HL-60 (cell line): ENCODE measurements at regions not wholly inside any gene's neighbourhood (a gene's known extent, or its start where the extent isn't known, plus 50 kb on each side); places are given as distances from the start of the nearest gene placed in this dataset.

Source experiments
- DNase-seq, 2 experiments: peaks; one replicate each; pipeline ENCODE4 v3.0.0-alpha.2; 2010 to 2020; ENCODE audit warnings: low read depth in 1 of 2, low spot score in 1 of 2
- H3K27ac ChIP-seq: fragments of 250-450 bp; sonication (Bioruptor Pico); replicated peaks from 2 replicates; pipeline ENCODE4 v1.5.1; 2020; ENCODE audit warnings: mild to moderate bottlenecking, moderate library complexity
- H3K27me3 ChIP-seq: fragments of 250-450 bp; sonication (Bioruptor Pico); 2 replicates; pipeline ENCODE4 v1.5.1; 2021; ENCODE audit warnings: mild to moderate bottlenecking, moderate library complexity; ENCODE audit not compliant: insufficient read depth, poor library complexity, severe bottlenecking
- H3K4me3 ChIP-seq: replicated peaks from 2 replicates; pipeline ENCODE4 v1.5.1; 2011; ENCODE audit warnings: mild to moderate bottlenecking, control low read depth, low read length; ENCODE audit not compliant: insufficient read depth
- GABPA ChIP-seq: IDR thresholded peaks from 2 replicates; pipeline ENCODE4 v1.6.1; 2012; ENCODE audit warnings: low read depth
- POLR2AphosphoS5 ChIP-seq: IDR thresholded peaks from 2 replicates; pipeline ENCODE4 v1.6.1; 2012; ENCODE audit warnings: low read depth
- SPI1 ChIP-seq: IDR thresholded peaks from 2 replicates; pipeline ENCODE4 v1.6.1; 2012; ENCODE audit warnings: low read depth, mild to moderate bottlenecking, borderline replicate concordance
- TF ChIP-seq, protein P1 (sequence below): IDR thresholded peaks from one replicate; pipeline ENCODE4 v1.5.1; 2011; ENCODE audit warnings: low read length, control low read depth, inconsistent platforms; ENCODE audit not compliant: insufficient read depth
- TF ChIP-seq, protein P2 (sequence below): IDR thresholded peaks from 2 replicates; pipeline ENCODE4 v1.6.1; 2012; ENCODE audit warnings: low read depth; ENCODE audit not compliant: insufficient replicate concordance

DNA sequence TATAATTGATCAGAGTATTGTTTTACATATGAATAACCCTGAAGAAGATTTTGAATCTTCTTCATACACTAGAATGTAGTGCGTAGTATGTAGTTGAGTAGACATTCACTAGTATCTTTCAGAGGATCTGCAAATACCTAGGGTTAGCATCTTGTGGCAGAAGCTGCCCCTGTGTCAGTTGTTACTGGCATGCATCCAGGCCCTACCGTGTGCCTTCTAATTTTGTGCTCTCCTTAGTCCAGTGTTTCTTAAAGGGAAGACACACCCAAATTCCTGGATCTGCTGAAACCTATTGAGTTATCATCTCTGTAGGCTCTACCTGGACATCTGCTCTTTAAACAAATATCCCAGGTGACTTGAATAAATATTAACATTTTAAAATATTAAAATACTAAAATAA is 99.7 kb upstream of the SERTAD2 start:
- H3K4me3 ChIP-seq: no peak overlapping the region
- DNase-seq: no peak
- no peak overlapping the region for H3K27ac ChIP-seq
- H3K27me3 ChIP-seq: no peaks in the 10 kb centered on the region
- no peak for TF ChIP-seq GABPA
- no peak for TF ChIP-seq POLR2AphosphoS5
- TF ChIP-seq, protein P1, sequence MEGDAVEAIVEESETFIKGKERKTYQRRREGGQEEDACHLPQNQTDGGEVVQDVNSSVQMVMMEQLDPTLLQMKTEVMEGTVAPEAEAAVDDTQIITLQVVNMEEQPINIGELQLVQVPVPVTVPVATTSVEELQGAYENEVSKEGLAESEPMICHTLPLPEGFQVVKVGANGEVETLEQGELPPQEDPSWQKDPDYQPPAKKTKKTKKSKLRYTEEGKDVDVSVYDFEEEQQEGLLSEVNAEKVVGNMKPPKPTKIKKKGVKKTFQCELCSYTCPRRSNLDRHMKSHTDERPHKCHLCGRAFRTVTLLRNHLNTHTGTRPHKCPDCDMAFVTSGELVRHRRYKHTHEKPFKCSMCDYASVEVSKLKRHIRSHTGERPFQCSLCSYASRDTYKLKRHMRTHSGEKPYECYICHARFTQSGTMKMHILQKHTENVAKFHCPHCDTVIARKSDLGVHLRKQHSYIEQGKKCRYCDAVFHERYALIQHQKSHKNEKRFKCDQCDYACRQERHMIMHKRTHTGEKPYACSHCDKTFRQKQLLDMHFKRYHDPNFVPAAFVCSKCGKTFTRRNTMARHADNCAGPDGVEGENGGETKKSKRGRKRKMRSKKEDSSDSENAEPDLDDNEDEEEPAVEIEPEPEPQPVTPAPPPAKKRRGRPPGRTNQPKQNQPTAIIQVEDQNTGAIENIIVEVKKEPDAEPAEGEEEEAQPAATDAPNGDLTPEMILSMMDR: no peak
- TF ChIP-seq, protein P2, sequence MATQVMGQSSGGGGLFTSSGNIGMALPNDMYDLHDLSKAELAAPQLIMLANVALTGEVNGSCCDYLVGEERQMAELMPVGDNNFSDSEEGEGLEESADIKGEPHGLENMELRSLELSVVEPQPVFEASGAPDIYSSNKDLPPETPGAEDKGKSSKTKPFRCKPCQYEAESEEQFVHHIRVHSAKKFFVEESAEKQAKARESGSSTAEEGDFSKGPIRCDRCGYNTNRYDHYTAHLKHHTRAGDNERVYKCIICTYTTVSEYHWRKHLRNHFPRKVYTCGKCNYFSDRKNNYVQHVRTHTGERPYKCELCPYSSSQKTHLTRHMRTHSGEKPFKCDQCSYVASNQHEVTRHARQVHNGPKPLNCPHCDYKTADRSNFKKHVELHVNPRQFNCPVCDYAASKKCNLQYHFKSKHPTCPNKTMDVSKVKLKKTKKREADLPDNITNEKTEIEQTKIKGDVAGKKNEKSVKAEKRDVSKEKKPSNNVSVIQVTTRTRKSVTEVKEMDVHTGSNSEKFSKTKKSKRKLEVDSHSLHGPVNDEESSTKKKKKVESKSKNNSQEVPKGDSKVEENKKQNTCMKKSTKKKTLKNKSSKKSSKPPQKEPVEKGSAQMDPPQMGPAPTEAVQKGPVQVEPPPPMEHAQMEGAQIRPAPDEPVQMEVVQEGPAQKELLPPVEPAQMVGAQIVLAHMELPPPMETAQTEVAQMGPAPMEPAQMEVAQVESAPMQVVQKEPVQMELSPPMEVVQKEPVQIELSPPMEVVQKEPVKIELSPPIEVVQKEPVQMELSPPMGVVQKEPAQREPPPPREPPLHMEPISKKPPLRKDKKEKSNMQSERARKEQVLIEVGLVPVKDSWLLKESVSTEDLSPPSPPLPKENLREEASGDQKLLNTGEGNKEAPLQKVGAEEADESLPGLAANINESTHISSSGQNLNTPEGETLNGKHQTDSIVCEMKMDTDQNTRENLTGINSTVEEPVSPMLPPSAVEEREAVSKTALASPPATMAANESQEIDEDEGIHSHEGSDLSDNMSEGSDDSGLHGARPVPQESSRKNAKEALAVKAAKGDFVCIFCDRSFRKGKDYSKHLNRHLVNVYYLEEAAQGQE: no peak
- TF ChIP-seq SPI1: no peak

DNA sequence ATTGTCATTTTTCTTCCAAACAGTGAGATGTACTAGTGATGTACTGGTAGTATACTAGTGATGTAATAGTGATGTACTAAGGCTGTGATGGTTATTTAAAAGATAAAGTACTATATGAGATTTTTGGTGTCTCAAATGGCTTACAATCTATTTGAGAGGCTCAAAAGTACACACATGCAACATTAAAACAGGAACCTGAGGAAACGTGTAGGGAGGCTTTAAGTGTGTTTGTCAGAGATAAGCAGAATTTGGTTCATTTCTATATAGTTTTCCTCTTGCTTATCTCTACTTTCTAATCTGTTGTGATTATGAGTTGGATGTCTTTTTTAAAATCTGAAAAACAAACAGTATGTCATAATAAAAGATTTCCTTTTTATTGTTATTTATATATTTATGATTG is 100.9 kb upstream of the SERTAD2 start:
- DNase-seq: no peak
- TF ChIP-seq, protein P2: no peak
- TF ChIP-seq POLR2AphosphoS5 (no peak), SPI1 (no peak), GABPA (no peak)
- no peak overlapping the region for H3K4me3 ChIP-seq

DNA sequence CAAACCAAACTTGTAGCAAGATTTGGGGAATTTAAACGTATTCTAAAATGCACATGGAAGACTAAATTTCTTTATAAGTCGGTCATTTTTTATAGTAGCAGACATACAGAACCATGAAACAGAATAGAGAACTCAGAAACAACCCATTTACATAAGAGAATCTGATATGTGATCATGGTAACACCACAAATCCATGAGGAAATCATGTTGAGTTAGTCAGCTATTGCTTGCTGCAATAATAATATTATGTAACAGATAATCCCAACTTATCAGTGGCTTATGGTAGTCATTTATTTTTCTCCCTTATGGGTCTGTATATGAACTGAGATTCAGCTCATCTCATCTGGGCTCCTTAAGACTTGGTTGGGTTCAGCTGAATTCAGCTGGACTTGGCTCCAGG is 103.4 kb upstream of the SERTAD2 start:
- H3K27ac ChIP-seq: no peak overlapping the region
- no peaks in the 10 kb centered on the region for H3K27me3 ChIP-seq
- no peak for DNase-seq
- TF ChIP-seq, protein P2: no peak
- no peak for TF ChIP-seq SPI1
- no peak for TF ChIP-seq GABPA
- TF ChIP-seq POLR2AphosphoS5: no peak
- TF ChIP-seq, protein P1: no peak
- H3K4me3 ChIP-seq: no peak overlapping the region

More for the DNA sequence above, 100.9 kb upstream of the SERTAD2 start:
- H3K27ac ChIP-seq: no peak overlapping the region
- H3K27me3 ChIP-seq: no peaks in the 10 kb centered on the region
